SK-N-SH (cell line): ENCODE measurements at regions not wholly inside any gene's neighbourhood (a gene's known extent, or its start where the extent isn't known, plus 50 kb on each side); places are given as distances from the start of the nearest gene placed in this dataset.

Source experiments
- CTCF ChIA-PET: fragments of 300-600, 350-600 bp; formaldehyde crosslinking; extraction: SDS; loops from one replicate; lab custom pipeline; 2021; lab: Yijun Ruan, JAX
- POLR2A ChIA-PET: fragments of 350-600 bp; sonication (Branson Sonifier 250); formaldehyde crosslinking; extraction: SDS; loops from one replicate; lab custom pipeline; 2020; ENCODE audit warnings: antibody characterized with exemption, inconsistent platforms; lab: Yijun Ruan, JAX
- DNase-seq: peaks from one replicate; pipeline ENCODE4 v3.0.0; 2012
- H2AFZ ChIP-seq: fragments of 200-600 bp; sonication (generic); 2 replicates; pipeline ENCODE4 v1.8.1; 2016; ENCODE audit warnings: antibody characterized with exemption, mild to moderate bottlenecking, low read depth
- H3F3A ChIP-seq: fragments of 200-600 bp; sonication (generic); replicated peaks from 2 replicates; pipeline ENCODE3; 2016; ENCODE audit warnings: antibody characterized with exemption, mild to moderate bottlenecking; ENCODE audit not compliant: insufficient read depth
- H3K27ac ChIP-seq, 2 experiments: fragments of 200-500 bp in 1 of 2; fragments of 200-600 bp in 1 of 2; sonication (Bioruptor generic) in 1 of 2; sonication (generic), shearing (Covaris generic) in 1 of 2; 2 replicates each; pipeline versions ENCODE4 v1.5.1 to v1.6.1; 2014 to 2016; ENCODE audit warnings: low read depth in 2 of 2, inconsistent platforms in 1 of 2, low read length in 1 of 2, mild to moderate bottlenecking in 1 of 2, mixed read lengths in 1 of 2
- H3K27me3 ChIP-seq: fragments of 200-600 bp; sonication (generic), shearing (Covaris generic); 2 replicates; pipeline ENCODE4 v1.6.1; 2016; ENCODE audit warnings: mixed run types; ENCODE audit not compliant: insufficient read depth
- H3K36me3 ChIP-seq, 2 experiments: fragments of 200-500 bp in 1 of 2; fragments of 200-600 bp in 1 of 2; sonication (Bioruptor generic) in 1 of 2; sonication (generic) in 1 of 2; replicated peaks in 1 of 2; 2 replicates each; pipeline versions ENCODE3 to v1.5.1; 2014 to 2016; ENCODE audit warnings: low read length in 1 of 2, mild to moderate bottlenecking in 1 of 2; ENCODE audit not compliant: insufficient read depth in 2 of 2, control insufficient read depth in 1 of 2
- H3K4me1 ChIP-seq, 2 experiments: fragments of 200-500 bp in 1 of 2; fragments of 200-600 bp in 1 of 2; sonication (Bioruptor generic) in 1 of 2; sonication (generic), shearing (Covaris generic) in 1 of 2; 2 replicates each; pipeline versions ENCODE4 v1.5.1 to v1.6.1; 2014 to 2016; ENCODE audit warnings: low read depth in 1 of 2, low read length in 1 of 2, mixed run types in 1 of 2; ENCODE audit not compliant: insufficient read depth in 2 of 2, control insufficient read depth in 1 of 2
- H3K4me2 ChIP-seq: fragments of 200-600 bp; sonication (generic), shearing (Covaris generic); 2 replicates; pipeline ENCODE4 v1.6.1; 2017; ENCODE audit warnings: mixed run types
- H3K4me3 ChIP-seq, 2 experiments: fragments of 200-500 bp in 1 of 2; fragments of 200-600 bp in 1 of 2; sonication (Bioruptor generic) in 1 of 2; sonication (generic), shearing (Covaris generic) in 1 of 2; 2 replicates each; pipeline versions ENCODE4 v1.5.1 to v1.8.1; 2014 to 2016; ENCODE audit warnings: low read depth in 2 of 2, inconsistent platforms in 1 of 2, low read length in 1 of 2, mild to moderate bottlenecking in 1 of 2, mixed read lengths in 1 of 2, moderate library complexity in 1 of 2
- H3K79me2 ChIP-seq: fragments of 200-600 bp; sonication (generic); 2 replicates; pipeline ENCODE4 v1.8.1; 2017; ENCODE audit warnings: mild to moderate bottlenecking; ENCODE audit not compliant: insufficient read depth
- H3K9ac ChIP-seq: fragments of 200-600 bp; sonication (generic); 2 replicates; pipeline ENCODE4 v1.6.1; 2017; ENCODE audit warnings: mixed run types
- H3K9me2 ChIP-seq: fragments of 200-600 bp; sonication (generic); 2 replicates; pipeline ENCODE4 v1.6.1; 2017; ENCODE audit warnings: mixed run types
- H3K9me3 ChIP-seq: fragments of 200-600 bp; sonication (generic); 2 replicates; pipeline ENCODE4 v1.6.1; 2017; ENCODE audit warnings: mixed run types, mild to moderate bottlenecking, moderate library complexity
- H4K20me1 ChIP-seq: fragments of 200-600 bp; sonication (generic); 2 replicates; pipeline ENCODE4 v1.6.1; 2017; ENCODE audit warnings: mild to moderate bottlenecking, mixed run types; ENCODE audit not compliant: insufficient read depth
- EZH2phosphoT487 ChIP-seq: fragments of 200-600 bp; sonication (generic); IDR thresholded peaks from 2 replicates; pipeline ENCODE4 v1.6.1; 2017; ENCODE audit warnings: low read depth, mixed run types, mild to moderate bottlenecking, antibody characterized with exemption, moderate library complexity, borderline replicate concordance
- FOSL2 ChIP-seq: IDR thresholded peaks from 2 replicates; pipeline ENCODE4 v1.4.0; 2012; ENCODE audit warnings: low read depth, mild to moderate bottlenecking, moderate library complexity, borderline replicate concordance
- FOXM1 ChIP-seq: IDR thresholded peaks from 2 replicates; pipeline ENCODE4 v1.4.0; 2012; ENCODE audit warnings: low read depth, mild to moderate bottlenecking
- MAX ChIP-seq: IDR thresholded peaks from 2 replicates; pipeline ENCODE4 v1.4.0; 2012; ENCODE audit warnings: low read depth
- NFIC ChIP-seq: IDR thresholded peaks from 2 replicates; pipeline ENCODE4 v1.4.0; 2012; ENCODE audit warnings: borderline replicate concordance
- PBX3 ChIP-seq: IDR thresholded peaks from 2 replicates; pipeline ENCODE4; 2012
- POLR2AphosphoS5 ChIP-seq: IDR thresholded peaks from 2 replicates; pipeline ENCODE4 v1.6.1; 2012; ENCODE audit warnings: low read depth, low read length
- RCOR1 ChIP-seq: fragments of 150-350 bp; IDR thresholded peaks from 2 replicates; pipeline ENCODE4 v1.6.1; 2017; ENCODE audit warnings: antibody characterized with exemption, low read length
- RXRA ChIP-seq: IDR thresholded peaks from 2 replicates; pipeline ENCODE4 v1.4.0; 2012; ENCODE audit warnings: low read depth, mild to moderate bottlenecking, borderline replicate concordance
- SIN3A ChIP-seq: IDR thresholded peaks from 2 replicates; pipeline ENCODE4 v1.6.1; 2012; ENCODE audit warnings: low read depth, mild to moderate bottlenecking, low read length, moderate library complexity, borderline replicate concordance
- SMC3 ChIP-seq: IDR thresholded peaks from 2 replicates; pipeline ENCODE4 v1.6.1; 2012; ENCODE audit warnings: low read depth, low read length, improper control_type of control experiment
- USF2 ChIP-seq: fragments of 150-350 bp; IDR thresholded peaks from 2 replicates; pipeline ENCODE4 v1.6.1; 2017; ENCODE audit warnings: antibody characterized with exemption, low read length, low read depth, borderline replicate concordance
- YY1 ChIP-seq: IDR thresholded peaks from 2 replicates; pipeline ENCODE4 v1.4.0; 2012; ENCODE audit warnings: low read depth, mild to moderate bottlenecking
- WGBS: methylation state at CpG from one replicate; pipeline ENCODE4 v1.1.6; 2017; ENCODE audit warnings: low lambda C conversion rate; 5-methylcytosine and 5-hydroxymethylcytosine counted together

GRCh38 chr13:39245688-39246087, 207.4 kb downstream of the NHLRC3 start:
- ChIA-PET CTCF (interaction anchor here (1.0 to 1.2 kb wide), 2 partner anchors 113 to 370 kb away, joined by 3 read pairs; no protein-coding TSS in a partner anchor), POLR2A (no interaction called here)
- Histone ChIP-seq H3K27ac (no peak overlapping the region), H3K4me1 (no peaks in the 10 kb centered on the region; a peak in 1 of 4 replicates), H3F3A (no peaks in the 10 kb centered on the region), H3K79me2 (no peaks in the 10 kb centered on the region), H3K4me3 (no peak overlapping the region), H3K4me2 (no peak overlapping the region), H3K9me2 (no peaks in the 10 kb centered on the region), H3K9me3 (no peaks in the 10 kb centered on the region), H4K20me1 (no peaks in the 10 kb centered on the region), H2AFZ (no peak overlapping the region), H3K27me3 (no peaks in the 10 kb centered on the region; the same call in 1 of the 2 replicates), H3K9ac (no peak overlapping the region), H3K36me3 (no peaks in the 10 kb centered on the region)
- no peak for DNase-seq
- 20% methylated on average over 4 of the region's 4 CpGs for WGBS
- TF ChIP-seq USF2 = no peak
- no peak for TF ChIP-seq RCOR1
- TF ChIP-seq SMC3 = no peak
- TF ChIP-seq MAX = no peak
- no peak for TF ChIP-seq POLR2AphosphoS5

- H4K20me1 ChIP-seq = no peaks in the 10 kb centered on the region
- H3K27me3 ChIP-seq = no peaks in the 10 kb centered on the region; the same call in 1 of the 2 replicates
- no peak for TF ChIP-seq SMC3
- no peak for TF ChIP-seq NFIC
- TF ChIP-seq PBX3 = no peak
- no peak for TF ChIP-seq FOXM1
- no peak for TF ChIP-seq FOSL2
- TF ChIP-seq EZH2phosphoT487 = no peak
- TF ChIP-seq RXRA = no peak
- no peak for TF ChIP-seq YY1
- TF ChIP-seq SIN3A = no peak
- TF ChIP-seq, all 33 proteins: peak for 0
- no peaks in the 10 kb centered on the region; a peak in 2 of 4 replicates for H3K4me1 ChIP-seq
- no peaks in the 10 kb centered on the region for H3K9me3 ChIP-seq
- ChIA-PET POLR2A (no interaction called here), CTCF (interaction anchor here (1.5 kb wide), 1 partner anchor 40 kb away, joined by 3 read pairs; no protein-coding TSS in a partner anchor)
- H3K4me2 ChIP-seq = no peak overlapping the region
- no peak overlapping the region for H3K9ac ChIP-seq
- no peak for DNase-seq
- no peak overlapping the region for H3K4me3 ChIP-seq
- H2AFZ ChIP-seq = no peak overlapping the region
- no peaks in the 10 kb centered on the region for H3K36me3 ChIP-seq
- H3K9me2 ChIP-seq = no peaks in the 10 kb centered on the region
- H3K79me2 ChIP-seq = no peaks in the 10 kb centered on the region
- WGBS = 50% methylated on average over 9 of the region's 9 CpGs
- no peaks in the 10 kb centered on the region for H3F3A ChIP-seq
- H3K27ac ChIP-seq = no peak overlapping the region
These were observed 211.7 kb downstream of the NHLRC3 start for GRCh38 chr13:39249982-39250381.
